IMR-90 (cell line): ENCODE measurements at regions not wholly inside any gene's neighbourhood (a gene's known extent, or its start where the extent isn't known, plus 50 kb on each side); places are given as distances from the start of the nearest gene placed in this dataset.

ENCODE experiments used
- ATAC-seq: fragments of 200-7000 bp; cut with Tn5 transposase; 2 replicates; pipeline ENCODE4 v1.9.1; 2020; ENCODE audit warnings: low read depth, mild to moderate bottlenecking, moderate library complexity
- BruUV-seq: library from RNA; stranded (reverse); fragments of 400-500 nt; replicated peaks from 2 replicates; lab custom pipeline; 2021; lab: Mats Ljungman, UMichigan
- CTCF ChIA-PET: fragments of 300-600 bp; formaldehyde crosslinking; extraction: SDS; loops from one replicate; lab custom pipeline; 2021; ENCODE audit warnings: antibody characterized with exemption; lab: Yijun Ruan, JAX
- POLR2A ChIA-PET: fragments of 300-600 bp; sonication (Branson Sonifier 250); formaldehyde crosslinking; loops from one replicate; lab custom pipeline; 2022; ENCODE audit warnings: antibody characterized with exemption; ENCODE audit not compliant: unreplicated experiment; lab: Charles Lee
- DNase-seq: peaks from one replicate; pipeline ENCODE4 v3.0.0; 2013
- H2AFZ ChIP-seq: replicated peaks from 2 replicates; pipeline ENCODE3; 2013; ENCODE audit warnings: low read length, mild to moderate bottlenecking; ENCODE audit not compliant: poor library complexity
- H2AK5ac ChIP-seq: 2 replicates; pipeline ENCODE4 v1.6.1; 2013; ENCODE audit warnings: low read depth, low read length, inconsistent platforms
- H2AK9ac ChIP-seq: replicated peaks from 2 replicates; pipeline ENCODE3; 2013; ENCODE audit warnings: mild to moderate bottlenecking, low read depth, low read length, moderate library complexity; ENCODE audit not compliant: poor library complexity
- H2BK120ac ChIP-seq: 2 replicates; pipeline ENCODE4 v1.6.1; 2013; ENCODE audit warnings: low read depth, low read length, inconsistent platforms
- H2BK15ac ChIP-seq: 3 replicates; pipeline ENCODE4 v1.6.1; 2013; ENCODE audit warnings: low read depth, low read length, inconsistent platforms
- H2BK20ac ChIP-seq: 2 replicates; pipeline ENCODE4 v1.6.1; 2013; ENCODE audit warnings: low read depth, mild to moderate bottlenecking, inconsistent platforms, low read length, moderate library complexity
- H2BK5ac ChIP-seq: 2 replicates; pipeline ENCODE4 v1.6.1; 2013; ENCODE audit warnings: mild to moderate bottlenecking, low read depth, low read length, inconsistent platforms; ENCODE audit not compliant: poor library complexity, severe bottlenecking
- H3K14ac ChIP-seq: replicated peaks from 2 replicates; pipeline ENCODE4 v1.6.1; 2013; ENCODE audit warnings: low read depth, low read length, inconsistent platforms
- H3K18ac ChIP-seq: 2 replicates; pipeline ENCODE4 v1.6.1; 2013; ENCODE audit warnings: low read depth, low read length, control low read depth
- H3K23ac ChIP-seq: 2 replicates; pipeline ENCODE4 v1.6.1; 2013; ENCODE audit warnings: low read depth, low read length, inconsistent platforms
- H3K27ac ChIP-seq: 2 replicates; pipeline ENCODE4 v1.5.1; 2013; ENCODE audit warnings: mild to moderate bottlenecking, control low read depth, low read length; ENCODE audit not compliant: insufficient read depth
- H3K27me3 ChIP-seq: 2 replicates; pipeline ENCODE4 v1.6.1; 2013; ENCODE audit warnings: low read length; ENCODE audit not compliant: control insufficient read depth, insufficient read depth
- H3K36me3 ChIP-seq: 2 replicates; pipeline ENCODE4 v1.6.1; 2013; ENCODE audit warnings: low read length, mixed read lengths; ENCODE audit not compliant: control insufficient read depth, insufficient read depth
- H3K4ac ChIP-seq: 2 replicates; pipeline ENCODE4 v1.6.1; 2013; ENCODE audit warnings: low read depth, low read length, inconsistent platforms
- H3K4me1 ChIP-seq: 2 replicates; pipeline ENCODE4 v1.6.1; 2013; ENCODE audit warnings: low read length, mixed read lengths; ENCODE audit not compliant: control insufficient read depth, insufficient read depth
- H3K4me2 ChIP-seq: 2 replicates; pipeline ENCODE4 v1.6.1; 2013; ENCODE audit warnings: low read depth, mild to moderate bottlenecking, control low read depth, low read length, moderate library complexity
- H3K4me3 ChIP-seq: 2 replicates; pipeline ENCODE4 v1.5.1; 2013; ENCODE audit warnings: low read depth, mild to moderate bottlenecking, control low read depth, low read length, moderate library complexity; ENCODE audit not compliant: insufficient read depth
- H3K56ac ChIP-seq: 2 replicates; pipeline ENCODE4 v1.6.1; 2013; ENCODE audit warnings: low read length, inconsistent platforms; ENCODE audit not compliant: insufficient read depth; ENCODE audit errors: extremely low read depth
- H3K79me1 ChIP-seq, 2 experiments: 2 replicates each; pipeline ENCODE4 v1.6.1; 2013; ENCODE audit warnings: low read length in 2 of 2, inconsistent platforms in 1 of 2, low read depth in 1 of 2
- H3K9ac ChIP-seq: 2 replicates; pipeline ENCODE4 v1.6.1; 2013; ENCODE audit warnings: low read depth, low read length, control low read depth
- H3K9me1 ChIP-seq: 2 replicates; pipeline ENCODE4 v1.6.1; 2013; ENCODE audit warnings: low read length, inconsistent platforms; ENCODE audit not compliant: insufficient read depth
- H3K9me3 ChIP-seq: 2 replicates; pipeline ENCODE4 v1.6.1; 2013; ENCODE audit warnings: low read length; ENCODE audit not compliant: control insufficient read depth, insufficient read depth
- H4K20me1 ChIP-seq: 2 replicates; pipeline ENCODE4 v1.6.1; 2013; ENCODE audit warnings: low read length, inconsistent platforms; ENCODE audit not compliant: insufficient read depth
- H4K5ac ChIP-seq: 2 replicates; pipeline ENCODE4 v1.6.1; 2013; ENCODE audit warnings: mild to moderate bottlenecking, low read depth, low read length, control low read depth
- H4K8ac ChIP-seq, 2 experiments: 2 replicates each; pipeline ENCODE4 v1.6.1; 2013; ENCODE audit warnings: low read depth in 2 of 2, low read length in 2 of 2, control low read depth in 1 of 2, inconsistent platforms in 1 of 2
- H4K91ac ChIP-seq: 2 replicates; pipeline ENCODE4 v1.6.1; 2013; ENCODE audit warnings: low read depth, low read length, inconsistent platforms; ENCODE audit not compliant: insufficient read depth
- BHLHE40 ChIP-seq: fragments of 150-350 bp; IDR thresholded peaks from 2 replicates; pipeline ENCODE4 v1.6.1; 2016; ENCODE audit warnings: mild to moderate bottlenecking, low read depth, low read length
- CEBPB ChIP-seq: IDR thresholded peaks from 2 replicates; pipeline ENCODE4 v1.6.1; 2012; ENCODE audit warnings: low read depth, low read length, improper control_type of control experiment
- MAFK ChIP-seq: IDR thresholded peaks from 2 replicates; pipeline ENCODE4 v1.6.1; 2012; ENCODE audit warnings: low read depth, low read length, improper control_type of control experiment
- MAZ ChIP-seq: IDR thresholded peaks from 2 replicates; pipeline ENCODE4 v1.6.1; 2012; ENCODE audit warnings: low read depth, mild to moderate bottlenecking, low read length, improper control_type of control experiment, moderate library complexity, borderline replicate concordance
- MXI1 ChIP-seq: IDR thresholded peaks from 2 replicates; pipeline ENCODE4 v1.6.1; 2012; ENCODE audit warnings: low read depth, mild to moderate bottlenecking, low read length, moderate library complexity, borderline replicate concordance
- RAD21 ChIP-seq: IDR thresholded peaks from 2 replicates; pipeline ENCODE4 v1.6.1; 2012; ENCODE audit warnings: low read length, improper control_type of control experiment
- USF2 ChIP-seq: fragments of 150-350 bp; IDR thresholded peaks from 2 replicates; pipeline ENCODE4 v1.6.1; 2017; ENCODE audit warnings: mild to moderate bottlenecking, antibody characterized with exemption, low read length, low read depth
- WGBS, 2 experiments: methylation state at CpG; one replicate each; pipeline versions ENCODE4 v1.1.5 to v1.1.7; 2013; ENCODE audit warnings: missing lambda C conversion rate in 2 of 2; ENCODE audit not compliant: insufficient read length in 1 of 2; ENCODE audit errors: extremely low coverage in 2 of 2; 5-methylcytosine and 5-hydroxymethylcytosine counted together
- dilution Hi-C: fragments of 300-500 bp; cut with HindIII; formaldehyde crosslinking; loops from one replicate; pipeline ENCODE4 v1.14.3; 2018; ENCODE audit warnings: low sequenced_read_pairs; ENCODE audit not compliant: unreplicated experiment
- in situ Hi-C: fragments of 300-500 bp; cut with MboI; formaldehyde crosslinking; loops from 3 replicates; pipeline ENCODE4 v1.14.3; 2019; ENCODE audit warnings: low sequenced_read_pairs, inconsistent platforms, mixed read lengths
- intact Hi-C: fragments of 100-400 bp; cut with micrococcal nuclease; formaldehyde crosslinking; loops from 2 replicates; pipeline ENCODE4 v1.10.0; 2022

GRCh38 chr6:170131351-170131750 is 159.5 kb downstream of the DLL1 start:
- H4K5ac ChIP-seq = no peak overlapping the region
- H2AK9ac ChIP-seq = no peak overlapping the region
- H3K9me3 ChIP-seq = peaks cover 50% of the 10 kb centered on the region
- intact Hi-C loops = no loop called here
- ATAC-seq = no peak
- no peak overlapping the region for H2BK120ac ChIP-seq
- no peak overlapping the region for H2BK15ac ChIP-seq
- no peak overlapping the region for H3K56ac ChIP-seq
- no peak overlapping the region for H3K9ac ChIP-seq
- TF ChIP-seq RAD21 (no peak), CEBPB (no peak), USF2 (no peak), BHLHE40 (no peak), MXI1 (no peak), MAZ (no peak), MAFK (no peak)
- no peak overlapping the region for H4K91ac ChIP-seq
- no peak overlapping the region for H2AK5ac ChIP-seq
- no peak overlapping the region for H2AFZ ChIP-seq
- H3K4me1 ChIP-seq = no peaks in the 10 kb centered on the region
- H3K4me3 ChIP-seq = no peak overlapping the region
- H3K9me1 ChIP-seq = no peaks in the 10 kb centered on the region
- no peaks in the 10 kb centered on the region for H3K36me3 ChIP-seq
- H3K4ac ChIP-seq = no peak overlapping the region
- no TSS peak for BruUV-seq
- H3K79me1 ChIP-seq = no peaks in the 10 kb centered on the region
- ChIA-PET POLR2A (no interaction called here), CTCF (no interaction called here)
- no peak overlapping the region for H2BK5ac ChIP-seq
- no peaks in the 10 kb centered on the region for H4K20me1 ChIP-seq
- H2BK20ac ChIP-seq = no peak overlapping the region
- WGBS, 2 experiments = 20% methylated on average over 1 of the region's 11 CpGs; no CpG with 5 or more reads in 1 of the 2 experiments
- in situ Hi-C loops = no loop called here
- dilution Hi-C loops = no loop called here
- H3K23ac ChIP-seq = no peak overlapping the region
- no peaks in the 10 kb centered on the region for H3K27me3 ChIP-seq
- H3K14ac ChIP-seq = no peak overlapping the region
- no peak for DNase-seq
- H3K27ac ChIP-seq = no peak overlapping the region
- H4K8ac ChIP-seq = no peak overlapping the region
- H3K18ac ChIP-seq = no peak overlapping the region
- H3K4me2 ChIP-seq = no peak overlapping the region
